Stimulated activated naive CD4-positive, alpha-beta T cell treated with Interleukin-2 at 50 U/mL for 16 hours (primary cell): ENCODE measurements at regions not wholly inside any gene's neighbourhood (a gene's known extent, or its start where the extent isn't known, plus 50 kb on each side); places are given as distances from the start of the nearest gene placed in this dataset.

Experiments used
- DNase-seq: peaks from one replicate; lab custom pipeline; 2025; lab: John Stamatoyannopoulos, UW

GRCh38 chr2:3099860-3100234, 277.8 kb downstream of the EIPR1 start:
- no peak for DNase-seq

DNA sequence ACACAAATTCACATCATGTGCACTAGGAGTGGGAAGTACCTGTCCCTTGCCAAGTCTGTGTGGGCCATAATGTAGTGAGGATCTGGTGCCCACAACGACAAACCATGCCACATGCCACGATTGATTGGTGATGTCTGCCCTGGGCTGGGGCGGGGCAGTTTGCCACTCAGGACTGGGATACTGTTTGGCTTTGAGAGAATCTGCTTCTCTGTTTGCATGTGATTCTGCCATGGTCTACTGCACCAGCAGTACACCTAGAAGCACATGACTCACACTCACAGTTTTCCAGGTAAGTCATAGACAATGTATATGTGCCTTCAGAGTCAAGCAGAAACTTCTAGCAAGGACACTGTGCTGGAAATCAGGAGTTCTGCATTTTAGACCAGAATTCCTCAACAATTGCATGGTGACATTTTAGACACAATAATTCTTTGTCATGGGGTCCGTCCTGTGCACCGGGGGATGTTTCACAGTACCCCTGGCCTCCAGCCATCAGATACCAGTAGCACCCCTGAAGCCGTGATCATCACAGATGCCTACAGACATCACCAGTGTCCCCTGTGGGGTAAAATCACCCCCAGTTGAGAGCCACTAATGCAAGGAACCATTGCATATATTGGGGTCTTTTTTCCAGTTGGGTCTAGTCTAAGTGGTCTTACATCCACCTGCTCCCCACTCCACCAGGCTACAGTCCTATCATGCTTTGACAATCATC, 278.3 kb downstream of the EIPR1 start:
- no peak for DNase-seq

DNA sequence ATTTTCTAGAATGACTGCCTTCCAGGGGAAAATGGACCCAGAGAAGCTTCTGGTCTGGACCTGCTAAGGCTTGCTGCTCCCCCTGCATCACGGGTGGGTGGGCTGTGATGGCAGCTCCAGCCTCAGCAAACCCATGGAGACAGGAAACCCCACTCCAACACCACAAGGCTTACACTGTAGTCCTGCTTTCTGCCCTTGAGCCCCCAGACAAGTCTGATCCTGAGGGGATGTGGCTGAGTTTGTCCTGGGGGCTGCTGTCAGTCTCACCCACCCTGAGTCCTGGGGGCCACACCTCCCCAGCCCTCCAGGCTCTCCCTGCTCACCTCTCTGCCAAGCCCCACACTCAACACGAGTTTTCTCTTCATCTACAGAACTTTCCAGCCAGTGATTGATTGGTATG, 279.4 kb downstream of the EIPR1 start:
- no peak for DNase-seq

DNA sequence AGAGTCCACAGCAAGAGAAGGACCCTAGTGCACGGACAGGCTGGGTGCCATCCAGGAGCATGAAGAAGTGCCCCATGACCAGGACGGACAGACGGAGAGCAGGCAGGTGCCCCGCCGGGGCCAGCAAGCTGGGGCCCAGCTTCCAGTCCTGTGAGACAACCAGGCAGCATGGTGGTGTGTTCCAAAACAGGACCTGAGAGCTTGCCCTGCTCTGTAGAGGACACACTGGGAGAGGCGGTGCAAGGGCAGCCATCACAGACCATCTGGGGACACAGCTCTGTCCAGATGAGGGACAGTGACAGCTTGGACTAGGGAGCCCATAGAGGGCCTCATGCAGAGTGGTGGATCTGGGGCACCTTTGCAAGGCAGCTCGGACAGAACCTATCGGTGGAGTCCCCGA, 279.8 kb downstream of the EIPR1 start:
- DNase-seq: no peak

- no peak for DNase-seq
Measured at GRCh38 chr2:3094999-3095958, 282.3 kb downstream of the EIPR1 start.

DNA sequence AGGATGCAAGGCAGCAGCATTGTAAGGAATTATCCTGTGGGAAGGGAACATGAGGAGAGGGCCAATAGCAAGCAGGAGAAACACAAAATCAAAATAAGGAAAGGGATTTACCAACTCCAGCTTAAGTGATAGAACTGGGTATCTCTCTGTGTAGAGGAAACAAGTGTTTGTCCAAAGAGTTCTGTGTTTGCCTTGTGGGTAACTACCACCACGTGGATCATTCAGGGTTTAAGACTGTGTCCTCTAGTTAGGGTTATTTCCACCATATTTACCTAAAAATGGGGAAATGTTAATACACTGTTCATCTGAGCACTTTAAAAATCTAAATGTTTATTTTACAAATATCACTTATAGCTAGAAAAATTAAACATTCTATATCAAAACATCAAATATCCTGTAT, 283.3 kb downstream of the EIPR1 start:
- no peak for DNase-seq

- no peak for DNase-seq
Measured at GRCh38 chr2:3091696-3092095, 285.9 kb downstream of the EIPR1 start.

DNA sequence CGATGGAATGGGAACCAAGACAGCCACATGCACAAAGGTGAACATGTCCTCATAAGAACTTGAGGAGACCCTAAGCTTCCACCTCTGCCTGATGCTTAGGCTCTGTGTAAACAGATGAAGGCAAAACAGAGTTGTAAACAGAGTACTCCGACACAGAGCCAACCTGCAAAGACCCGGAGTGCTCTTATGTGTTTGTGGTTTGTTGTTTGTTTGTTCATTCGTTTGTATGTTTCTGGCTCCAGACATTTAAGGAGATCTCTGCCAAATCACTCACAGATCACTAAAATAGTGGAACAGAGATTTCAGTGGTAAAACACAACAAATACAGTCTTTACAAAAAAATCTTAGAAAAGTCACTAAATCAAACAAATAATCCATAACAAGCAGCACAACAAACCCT, 294.9 kb downstream of the EIPR1 start:
- DNase-seq: no peak

DNA sequence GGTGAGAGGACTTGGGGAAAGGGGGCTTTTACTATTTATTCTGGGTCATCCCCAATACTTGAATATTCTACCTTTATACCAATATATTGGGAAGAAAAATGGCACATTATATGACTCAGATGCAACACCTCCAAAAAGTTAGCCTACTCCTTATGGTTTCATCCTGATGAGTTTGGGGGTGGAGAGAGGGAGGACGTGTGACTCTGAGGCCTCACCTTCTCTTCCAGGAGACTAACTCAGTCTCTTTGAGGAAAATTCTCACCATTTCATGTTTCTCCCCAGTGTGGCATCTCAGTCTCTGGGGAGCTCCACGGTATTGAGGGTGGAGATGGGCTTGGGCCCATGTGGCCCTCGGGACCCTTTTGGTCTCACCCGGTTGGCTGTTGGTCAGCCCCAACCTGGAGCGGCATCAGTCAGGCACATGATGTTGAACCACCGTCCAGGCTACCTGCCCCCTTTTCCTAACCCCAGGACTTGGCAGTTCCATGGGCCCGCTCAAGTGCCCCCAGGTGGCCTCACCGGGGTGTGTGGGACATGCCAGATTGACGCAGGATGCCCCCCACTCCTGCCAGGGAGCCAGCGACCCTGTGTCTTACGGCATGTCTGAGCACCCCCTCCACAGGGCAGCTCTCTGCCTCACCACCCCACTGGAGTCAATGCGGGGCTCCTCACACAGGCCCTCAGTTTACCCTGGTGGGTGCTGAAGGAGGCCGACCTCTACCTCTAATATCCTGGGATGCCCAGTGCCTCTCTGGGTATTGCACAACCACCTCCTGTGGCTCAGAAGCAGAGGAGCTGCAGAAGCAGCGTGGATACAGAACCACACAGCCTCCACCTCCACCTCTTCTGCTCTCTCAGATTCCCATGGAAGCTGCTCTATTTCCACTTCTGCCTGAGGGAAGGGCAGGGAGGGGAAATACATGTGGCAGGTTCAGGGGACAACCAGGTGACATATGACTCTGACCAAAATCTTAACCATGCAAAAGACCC, 297.4 kb downstream of the EIPR1 start:
- no peak for DNase-seq

DNA sequence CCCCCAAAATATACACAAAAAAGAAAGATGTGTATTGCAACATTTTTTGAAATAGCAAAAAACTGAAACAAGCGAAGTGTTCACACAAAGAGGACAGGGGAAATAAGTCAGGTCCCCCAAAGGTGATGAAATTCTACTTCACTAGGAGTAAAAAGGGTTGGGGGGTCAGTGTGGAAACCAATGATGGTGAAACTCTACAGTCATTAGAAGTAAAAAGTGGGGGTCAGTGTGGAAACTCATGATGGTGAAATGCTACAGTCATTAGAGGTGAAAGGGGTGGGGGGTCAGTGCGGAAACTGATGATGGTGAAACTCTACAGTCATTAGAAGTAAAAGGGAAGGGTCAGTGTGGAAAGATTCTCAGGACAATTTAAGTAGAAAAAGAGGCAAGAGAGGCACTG, 298.2 kb downstream of the EIPR1 start:
- no peak for DNase-seq

GRCh38 chr2:3078684-3079083, 298.9 kb downstream of the EIPR1 start:
- DNase-seq: no peak

GRCh38 chr2:3076848-3077642, 300.6 kb downstream of the EIPR1 start:
- DNase-seq: no peak

- DNase-seq: no peak
Measured at GRCh38 chr2:3075991-3076340, 301.7 kb downstream of the EIPR1 start.

GRCh38 chr2:3075316-3075990, 302.2 kb downstream of the EIPR1 start:
- DNase-seq: no peak

DNA sequence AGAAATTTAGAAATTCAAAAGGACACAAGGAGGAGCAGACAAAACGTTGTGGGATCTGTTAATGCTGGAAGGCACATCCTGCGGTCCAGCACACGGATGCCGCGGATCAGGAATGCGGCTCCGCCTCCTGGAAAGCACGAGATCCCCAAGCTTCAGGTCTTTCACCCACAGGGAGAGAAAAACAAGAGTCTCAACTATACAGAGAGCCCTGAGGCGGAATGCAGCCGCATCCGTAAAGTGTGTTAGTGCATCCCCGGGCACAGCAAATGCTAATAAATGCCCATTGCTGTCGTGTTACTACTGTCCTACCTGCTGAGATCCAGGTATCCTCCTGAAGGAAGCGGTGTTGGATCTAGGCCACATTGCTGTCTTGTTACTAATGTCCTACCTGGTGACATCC, 303.9 kb downstream of the EIPR1 start:
- DNase-seq: no peak

DNA sequence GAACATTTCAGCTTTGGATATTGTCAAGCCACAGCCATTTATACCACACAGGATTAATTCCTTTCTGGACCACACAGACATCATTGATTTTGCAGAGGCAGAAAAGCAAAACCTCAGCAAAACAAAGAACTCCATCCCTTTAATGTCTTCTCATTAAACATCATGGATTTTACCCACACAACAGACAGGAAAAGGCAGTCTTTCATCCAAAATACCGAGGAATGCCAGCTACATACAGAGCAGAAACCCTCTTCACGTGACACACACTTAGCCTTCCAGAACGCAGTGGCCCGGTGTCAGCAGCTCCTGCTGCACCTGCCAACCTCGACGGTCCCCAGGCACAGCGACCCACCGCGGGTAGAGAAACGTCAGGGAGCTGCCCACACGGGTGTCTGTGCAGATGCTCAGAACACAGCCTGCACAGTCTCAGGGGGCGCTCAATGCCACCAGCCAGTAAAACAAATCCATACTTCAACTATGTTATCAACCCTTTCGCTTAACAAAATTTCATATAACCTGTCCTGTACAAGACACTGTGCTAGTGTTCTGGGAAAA, 304.5 kb downstream of the EIPR1 start:
- no peak for DNase-seq

DNA sequence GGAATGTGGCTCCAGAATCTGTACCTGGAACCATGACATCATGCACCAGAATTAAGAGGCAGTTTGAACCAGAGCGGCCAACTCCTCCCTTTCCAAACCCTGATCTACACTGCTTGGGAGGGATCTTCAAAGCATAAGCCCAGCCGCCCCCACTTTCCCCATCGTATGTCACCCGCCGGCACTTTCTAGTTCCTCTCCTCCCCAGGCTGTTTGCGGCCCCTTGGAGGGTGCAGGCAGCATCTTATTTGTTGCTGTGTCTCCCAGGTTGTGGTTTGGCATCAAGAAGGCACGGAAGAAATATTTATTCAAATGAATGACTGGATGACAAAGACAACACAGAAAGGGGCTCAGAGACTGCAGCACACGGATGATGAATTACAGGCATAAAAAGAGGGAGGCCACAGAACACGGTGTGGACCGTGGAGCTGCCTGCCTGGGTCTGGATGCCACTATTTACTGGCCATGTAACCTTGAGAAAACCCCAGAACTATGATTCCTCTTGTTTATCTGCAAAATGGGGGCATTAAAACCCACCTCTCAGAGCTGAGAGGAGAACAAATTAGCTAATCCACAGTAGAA, 305.8 kb downstream of the EIPR1 start:
- DNase-seq: no peak

DNA sequence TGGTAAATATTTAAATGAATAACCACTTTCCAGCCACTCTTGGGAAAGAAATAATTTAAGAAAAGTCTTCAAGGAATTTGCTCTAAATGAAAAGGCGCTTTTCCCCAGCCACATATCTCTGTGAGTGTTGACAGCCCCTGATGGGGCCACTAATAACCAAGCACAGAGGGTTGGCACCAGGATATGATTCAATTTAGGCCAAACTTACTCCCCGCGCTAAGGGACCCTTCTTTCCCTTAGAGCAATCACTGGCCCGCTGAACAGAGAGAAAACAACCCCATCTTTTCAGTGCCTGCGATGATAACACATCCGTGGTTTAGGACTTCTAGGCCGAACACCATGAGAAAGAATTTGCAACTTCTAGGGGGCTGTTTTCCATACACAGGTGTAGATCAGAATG, 310.8 kb downstream of the EIPR1 start:
- DNase-seq: no peak

GRCh38 chr2:3065928-3066327, 311.7 kb downstream of the EIPR1 start:
- DNase-seq: no peak
